ENCODE measurements at regions not wholly inside any gene's neighbourhood (a gene's known extent, or its start where the extent isn't known, plus 50 kb on each side); places are given as distances from the start of the nearest gene placed in this dataset.
A peak's percentile ranks its signal among the peaks of the same experiment; 100 is the strongest.

DNA sequence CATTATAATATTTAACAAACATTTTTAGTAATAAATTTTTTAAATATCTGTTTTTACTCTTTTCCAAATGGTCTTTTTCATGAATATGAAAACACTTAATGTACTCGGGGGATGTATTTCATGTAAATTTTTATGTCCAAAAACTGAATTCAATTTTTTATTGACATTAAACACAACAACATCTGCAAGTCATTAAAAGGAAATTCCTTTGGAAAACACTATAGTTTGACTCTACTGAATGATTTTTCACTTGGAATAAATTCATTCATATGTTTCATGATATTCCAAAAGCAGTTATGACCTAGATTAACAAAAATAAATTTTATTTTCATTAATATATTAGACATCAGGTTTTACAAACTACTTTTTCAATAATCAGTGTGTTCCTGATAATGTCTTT lies 239.8 kb upstream of the AGTR1 start:
- no peaks in the 10 kb centered on the region for H3K9me3 ChIP-seq
- TF ChIP-seq POLR2AphosphoS5 (IDR thresholded peaks at IDR 0.05) (no peak), EP300 (IDR thresholded peaks at IDR 0.05) (no peak), POLR2A (IDR thresholded peaks at IDR 0.05; ENCODE audit: low read depth) (no peak)
- TF ChIP-seq, protein P1, sequence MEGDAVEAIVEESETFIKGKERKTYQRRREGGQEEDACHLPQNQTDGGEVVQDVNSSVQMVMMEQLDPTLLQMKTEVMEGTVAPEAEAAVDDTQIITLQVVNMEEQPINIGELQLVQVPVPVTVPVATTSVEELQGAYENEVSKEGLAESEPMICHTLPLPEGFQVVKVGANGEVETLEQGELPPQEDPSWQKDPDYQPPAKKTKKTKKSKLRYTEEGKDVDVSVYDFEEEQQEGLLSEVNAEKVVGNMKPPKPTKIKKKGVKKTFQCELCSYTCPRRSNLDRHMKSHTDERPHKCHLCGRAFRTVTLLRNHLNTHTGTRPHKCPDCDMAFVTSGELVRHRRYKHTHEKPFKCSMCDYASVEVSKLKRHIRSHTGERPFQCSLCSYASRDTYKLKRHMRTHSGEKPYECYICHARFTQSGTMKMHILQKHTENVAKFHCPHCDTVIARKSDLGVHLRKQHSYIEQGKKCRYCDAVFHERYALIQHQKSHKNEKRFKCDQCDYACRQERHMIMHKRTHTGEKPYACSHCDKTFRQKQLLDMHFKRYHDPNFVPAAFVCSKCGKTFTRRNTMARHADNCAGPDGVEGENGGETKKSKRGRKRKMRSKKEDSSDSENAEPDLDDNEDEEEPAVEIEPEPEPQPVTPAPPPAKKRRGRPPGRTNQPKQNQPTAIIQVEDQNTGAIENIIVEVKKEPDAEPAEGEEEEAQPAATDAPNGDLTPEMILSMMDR (IDR thresholded peaks at IDR 0.05), result no peak
- H3K27me3 ChIP-seq, result no peaks in the 10 kb centered on the region
- H3K4me1 ChIP-seq, result no peaks in the 10 kb centered on the region
- no peak overlapping the region for H3K27ac ChIP-seq (replicated peaks in 1 of 4)
- intact Hi-C loops (cut with DNase I), result no loop called here
- no peaks in the 10 kb centered on the region for H3K36me3 ChIP-seq
- WGBS, result 78% methylated on average over 1 of the region's 1 CpG
- no peak overlapping the region for H3K4me3 ChIP-seq
- no peak for DNase-seq (ENCODE audit: extremely low spot score)

DNA sequence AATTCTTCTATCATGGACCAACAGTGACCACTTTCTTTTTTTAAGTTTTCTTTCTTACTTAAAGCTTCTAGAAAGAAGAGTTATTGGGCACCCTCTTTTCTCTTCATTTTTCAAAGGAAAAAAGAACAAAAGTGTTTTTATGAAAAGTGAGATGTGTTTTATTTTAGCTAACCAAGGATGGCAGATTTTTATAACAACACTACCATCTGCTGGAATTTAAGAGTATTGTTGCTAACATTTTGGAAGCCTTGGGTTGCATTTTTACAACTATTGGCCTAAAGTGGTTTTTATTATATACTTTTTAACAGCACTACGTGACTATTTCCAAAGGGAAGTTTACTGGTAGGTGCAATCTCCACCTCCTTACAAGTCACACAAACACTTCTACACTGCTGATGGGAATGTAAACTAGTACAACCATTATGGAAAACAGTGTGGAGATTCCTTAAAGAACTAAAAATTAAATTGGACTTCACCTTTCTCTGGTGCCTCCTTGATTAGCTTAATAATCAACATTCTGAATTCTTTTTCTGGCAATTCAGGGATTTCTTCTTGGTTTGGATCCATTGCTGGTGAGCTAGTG lies 237.7 kb upstream of the AGTR1 start:
- DNase-seq (ENCODE audit: extremely low spot score), result no peak
- TF ChIP-seq, protein P1 (IDR thresholded peaks at IDR 0.05), result peak in 2 of 3 experiments; percentile 11 to 26
- TF ChIP-seq POLR2A (IDR thresholded peaks at IDR 0.05; ENCODE audit: low read depth), result no peak
- no peaks in the 10 kb centered on the region for H3K9me3 ChIP-seq
- no peaks in the 10 kb centered on the region for H3K4me1 ChIP-seq
- intact Hi-C loops (cut with DNase I), result no loop called here
- H3K36me3 ChIP-seq, result no peaks in the 10 kb centered on the region
- H3K4me3 ChIP-seq, result no peak overlapping the region
- no peak overlapping the region for H3K27ac ChIP-seq (replicated peaks in 1 of 4)
- 92% methylated on average over 1 of the region's 1 CpG for WGBS
- H3K27me3 ChIP-seq, result no peaks in the 10 kb centered on the region

DNA sequence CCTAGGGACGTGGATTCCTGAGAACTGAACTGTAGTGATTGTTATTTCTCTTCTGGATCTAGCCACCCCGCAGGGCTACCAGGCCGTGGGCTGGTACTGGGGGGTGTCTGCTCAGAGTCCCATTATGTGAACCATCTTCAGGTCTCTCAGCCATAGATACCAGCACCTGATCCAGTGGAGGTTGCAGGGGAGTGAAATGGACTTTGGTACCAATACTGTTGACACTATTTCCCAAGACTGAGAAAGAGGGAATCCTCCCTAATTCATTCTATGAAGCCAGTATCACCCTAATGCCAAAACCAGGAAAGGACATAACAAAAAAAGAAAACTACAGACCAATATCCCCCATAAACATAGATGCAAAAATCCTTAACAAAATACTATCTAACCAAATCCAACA lies 237.0 kb upstream of the AGTR1 start:
- H3K27me3 ChIP-seq, result no peaks in the 10 kb centered on the region
- TF ChIP-seq, protein P1 (IDR thresholded peaks at IDR 0.05), result no peak
- no peak for TF ChIP-seq EP300 (IDR thresholded peaks at IDR 0.05)
- TF ChIP-seq POLR2A (IDR thresholded peaks at IDR 0.05; ENCODE audit: low read depth), result no peak
- TF ChIP-seq POLR2AphosphoS5 (IDR thresholded peaks at IDR 0.05), result no peak
- no peaks in the 10 kb centered on the region for H3K4me1 ChIP-seq
- DNase-seq (ENCODE audit: extremely low spot score), result no peak
- no peaks in the 10 kb centered on the region for H3K36me3 ChIP-seq
- no peak overlapping the region for H3K27ac ChIP-seq (replicated peaks in 1 of 4)
- intact Hi-C loops (cut with DNase I), result no loop called here
- 89% methylated on average over 3 of the region's 3 CpGs for WGBS
- no peak overlapping the region for H3K4me3 ChIP-seq
- H3K9me3 ChIP-seq, result no peaks in the 10 kb centered on the region

DNA sequence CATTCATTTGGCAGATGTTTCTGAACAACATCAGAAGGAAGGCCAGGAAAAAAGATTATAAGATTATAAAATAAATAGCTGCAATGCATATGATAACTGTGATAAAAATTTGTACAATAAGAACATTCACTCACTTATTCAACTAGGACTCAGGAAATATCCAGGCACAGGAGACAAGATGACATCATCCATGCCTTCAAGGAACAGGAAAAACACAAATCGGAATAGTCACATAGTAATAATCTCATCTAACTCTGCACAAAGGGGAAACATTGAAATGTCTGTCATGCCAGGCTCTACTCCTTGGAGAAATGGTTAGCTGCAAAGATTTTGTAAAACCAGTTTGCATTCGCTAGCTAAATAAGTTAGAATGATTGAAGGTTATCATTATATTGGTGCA lies 233.5 kb upstream of the AGTR1 start:
- no peaks in the 10 kb centered on the region for H3K27me3 ChIP-seq
- no peak overlapping the region for H3K4me3 ChIP-seq
- intact Hi-C loops (cut with DNase I), result no loop called here
- H3K4me1 ChIP-seq, result no peaks in the 10 kb centered on the region
- TF ChIP-seq EP300 (IDR thresholded peaks at IDR 0.05), result no peak
- TF ChIP-seq, protein P1 (IDR thresholded peaks at IDR 0.05), result no peak
- TF ChIP-seq POLR2A (IDR thresholded peaks at IDR 0.05; ENCODE audit: low read depth), result no peak
- TF ChIP-seq POLR2AphosphoS5 (IDR thresholded peaks at IDR 0.05), result no peak
- no peaks in the 10 kb centered on the region for H3K36me3 ChIP-seq
- WGBS, result 48% methylated on average over 2 of the region's 2 CpGs
- no peak overlapping the region for H3K27ac ChIP-seq (replicated peaks in 1 of 4)
- DNase-seq (ENCODE audit: extremely low spot score), result no peak
- no peaks in the 10 kb centered on the region for H3K9me3 ChIP-seq

DNA sequence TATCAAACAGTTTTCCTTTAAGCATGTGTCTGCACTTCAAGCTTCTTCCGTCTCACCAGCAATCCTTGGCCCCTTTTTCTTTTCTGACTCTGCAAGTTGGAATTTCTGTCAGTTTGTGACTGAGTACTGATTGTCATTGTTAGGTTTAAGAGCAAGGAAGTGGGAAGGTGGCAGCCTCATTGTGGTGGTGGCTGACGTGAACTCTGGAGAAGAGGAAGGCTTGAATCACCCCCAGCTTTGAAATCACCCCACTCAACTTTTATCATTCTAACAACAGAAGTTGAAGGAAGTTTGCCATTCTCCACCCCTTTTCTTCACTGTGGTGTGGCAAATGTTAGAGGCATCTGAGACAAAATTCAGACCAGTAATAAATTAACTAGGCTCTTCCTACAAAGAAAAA lies 231.6 kb upstream of the AGTR1 start:
- Histone ChIP-seq H3K36me3 (no peaks in the 10 kb centered on the region), H3K4me1 (no peaks in the 10 kb centered on the region), H3K27me3 (no peaks in the 10 kb centered on the region), H3K27ac (replicated peaks in 1 of 4) (no peak overlapping the region), H3K9me3 (no peaks in the 10 kb centered on the region), H3K4me3 (no peak overlapping the region)
- TF ChIP-seq POLR2A (IDR thresholded peaks at IDR 0.05; ENCODE audit: low read depth), result no peak
- TF ChIP-seq, protein P1 (IDR thresholded peaks at IDR 0.05), result no peak
- no peak for TF ChIP-seq POLR2AphosphoS5 (IDR thresholded peaks at IDR 0.05)
- TF ChIP-seq EP300 (IDR thresholded peaks at IDR 0.05), result no peak
- 48% methylated on average over 2 of the region's 2 CpGs for WGBS
- DNase-seq (ENCODE audit: extremely low spot score), result no peak
- intact Hi-C loops (cut with DNase I), result no loop called here
